Naive thymus-derived CD4-positive, alpha-beta T cell (primary cell): ENCODE measurements at regions not wholly inside any gene's neighbourhood (a gene's known extent, or its start where the extent isn't known, plus 50 kb on each side); places are given as distances from the start of the nearest gene placed in this dataset.

Source experiments
- ATAC-seq: fragments of 150-1000 bp; cut with Tn5 transposase; 2 replicates; pipeline ENCODE4 v1.10.0; 2021; ENCODE audit warnings: mild to moderate bottlenecking, moderate library complexity
- CTCF ChIA-PET: fragments of 350-600 bp; sonication (Branson Sonifier 250); formaldehyde crosslinking; loops from one replicate; lab custom pipeline; 2021; ENCODE audit warnings: antibody characterized with exemption; lab: Charles Lee
- POLR2A ChIA-PET: fragments of 350-600 bp; sonication (Branson Sonifier 250); formaldehyde crosslinking; loops from one replicate; lab custom pipeline; 2021; ENCODE audit warnings: antibody characterized with exemption, inconsistent platforms; lab: Charles Lee
- DNase-seq, 9 donors: peaks; one replicate each; pipeline versions ENCODE4 v3.0.0 to v3.0.0-alpha.2; 2020 to 2022; ENCODE audit warnings: mixed read lengths in 1 of 9
- H3K27ac ChIP-seq: one replicate; pipeline ENCODE4 v1.7.0; 2013; ENCODE audit warnings: mild to moderate bottlenecking, low read depth, low read length, moderate library complexity
- H3K27me3 ChIP-seq, 2 donors: one replicate each; pipeline ENCODE4 v1.7.0; 2013; ENCODE audit warnings: low read length in 2 of 2, mild to moderate bottlenecking in 2 of 2, moderate library complexity in 2 of 2; ENCODE audit not compliant: control insufficient read depth in 2 of 2, insufficient read depth in 2 of 2
- H3K36me3 ChIP-seq, 3 experiments: 1 replicate in 2 of 3; 2 replicates in 1 of 3; pipeline ENCODE4 v1.7.0; 2013; ENCODE audit warnings: low read length in 3 of 3, mild to moderate bottlenecking in 3 of 3, moderate library complexity in 1 of 3; ENCODE audit not compliant: insufficient read depth in 3 of 3, control insufficient read depth in 2 of 3
- H3K4me1 ChIP-seq, 2 donors: one replicate each; pipeline ENCODE4 v1.7.0; 2013; ENCODE audit warnings: low read length in 2 of 2, mild to moderate bottlenecking in 2 of 2, moderate library complexity in 1 of 2; ENCODE audit not compliant: control insufficient read depth in 2 of 2, insufficient read depth in 2 of 2
- H3K4me3 ChIP-seq: 2 replicates; pipeline ENCODE4 v1.7.0; 2013; ENCODE audit warnings: mild to moderate bottlenecking, low read length
- H3K9me3 ChIP-seq, 3 experiments: 1 replicate in 2 of 3; 2 replicates in 1 of 3; pipeline ENCODE4 v1.7.0; 2013; ENCODE audit warnings: low read length in 3 of 3; ENCODE audit not compliant: control insufficient read depth in 2 of 3
- H3K27ac Mint-ChIP-seq, 9 donors: one replicate each; pipeline ENCODE4 v1.8.0; 2020 to 2022; ENCODE audit warnings: mixed read lengths in 9 of 9, mild to moderate bottlenecking in 8 of 9, moderate library complexity in 5 of 9, inconsistent platforms in 2 of 9
- H3K27me3 Mint-ChIP-seq, 5 donors: one replicate each; pipeline ENCODE4 v1.8.0; 2021 to 2022; ENCODE audit warnings: mixed read lengths in 5 of 5, mild to moderate bottlenecking in 1 of 5
- H3K36me3 Mint-ChIP-seq, 5 donors: one replicate each; pipeline ENCODE4 v1.8.0; 2020 to 2022; ENCODE audit warnings: mixed read lengths in 5 of 5, mild to moderate bottlenecking in 3 of 5, inconsistent platforms in 1 of 5
- H3K4me1 Mint-ChIP-seq, 7 donors: one replicate each; pipeline ENCODE4 v1.8.0; 2020 to 2022; ENCODE audit warnings: mixed read lengths in 7 of 7, mild to moderate bottlenecking in 3 of 7, inconsistent platforms in 1 of 7
- H3K4me3 Mint-ChIP-seq, 10 donors: one replicate each; pipeline ENCODE4 v1.8.0; 2020 to 2022; ENCODE audit warnings: mild to moderate bottlenecking in 10 of 10, mixed read lengths in 10 of 10, moderate library complexity in 6 of 10, inconsistent platforms in 2 of 10
- H3K9me3 Mint-ChIP-seq, 11 donors: one replicate each; pipeline ENCODE4 v1.8.0; 2020 to 2022; ENCODE audit warnings: mixed read lengths in 11 of 11, mild to moderate bottlenecking in 4 of 11, inconsistent platforms in 1 of 11, moderate library complexity in 1 of 11
- intact Hi-C, 2 donors: fragments of 100-400 bp; cut with micrococcal nuclease; formaldehyde crosslinking; loops; one replicate each; pipeline ENCODE4 v1.15.1; 2023

DNA sequence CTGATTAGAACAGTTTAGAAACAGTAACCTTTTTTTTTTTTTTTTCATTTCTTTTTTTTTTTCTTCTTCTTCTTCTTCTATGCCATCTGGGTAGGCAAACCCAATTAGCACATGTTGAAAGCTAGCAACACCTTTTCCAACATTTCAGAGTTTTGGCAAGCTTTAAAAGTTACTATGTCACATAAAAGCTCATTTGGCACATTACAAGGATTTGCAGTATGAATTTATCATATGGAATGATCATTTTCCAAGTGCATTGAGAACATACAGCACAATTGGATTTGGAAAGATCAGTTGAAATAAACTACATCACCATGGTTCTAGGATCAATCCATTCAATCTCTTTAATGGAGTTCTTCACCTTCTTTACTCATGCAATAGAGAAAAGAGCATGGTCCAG is 847.0 kb downstream of the LRRTM4 start:
- no peak overlapping the region for H3K4me3 Mint-ChIP-seq
- H3K4me1 ChIP-seq = no peaks in the 10 kb centered on the region
- no peak for DNase-seq
- ATAC-seq = no peak
- H3K36me3 ChIP-seq = no peaks in the 10 kb centered on the region
- H3K4me1 Mint-ChIP-seq = no peaks in the 10 kb centered on the region
- no peak overlapping the region for H3K27ac Mint-ChIP-seq
- H3K9me3 Mint-ChIP-seq = peaks cover 0 to 7% (median 0%) of the 10 kb centered on the region in 11 donors
- CTCF ChIA-PET = no interaction called here
- no peak overlapping the region for H3K4me3 ChIP-seq
- no peaks in the 10 kb centered on the region for H3K27me3 ChIP-seq
- POLR2A ChIA-PET = no interaction called here
- no peak overlapping the region for H3K27ac ChIP-seq
- intact Hi-C loops = no loop called here
- H3K9me3 ChIP-seq = no peaks in the 10 kb centered on the region
- H3K27me3 Mint-ChIP-seq = no peaks in the 10 kb centered on the region
- no peaks in the 10 kb centered on the region for H3K36me3 Mint-ChIP-seq

DNA sequence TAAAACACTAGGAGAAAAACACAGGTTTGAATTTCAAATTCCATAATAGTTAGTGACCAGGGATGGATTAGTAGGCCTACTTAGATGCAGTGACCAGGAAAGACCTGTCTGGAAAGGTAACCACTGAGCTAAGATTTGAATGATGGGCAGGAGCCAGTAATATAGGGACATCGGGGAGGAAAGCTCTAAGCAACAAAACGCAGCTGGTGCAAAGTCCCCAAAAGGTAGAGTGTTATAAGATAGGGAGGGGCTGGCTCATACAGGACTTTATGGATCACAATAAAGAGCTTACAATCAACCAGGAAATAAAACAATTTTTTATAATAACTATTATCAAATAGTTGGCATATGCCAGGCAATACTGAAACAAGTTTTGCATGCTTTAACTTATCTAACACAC is 849.4 kb downstream of the LRRTM4 start:
- Mint-ChIP-seq H3K9me3 (peaks cover 0 to 6% (median 0%) of the 10 kb centered on the region in 11 donors), H3K27me3 (no peaks in the 10 kb centered on the region), H3K4me3 (no peak overlapping the region), H3K27ac (no peak overlapping the region), H3K36me3 (no peaks in the 10 kb centered on the region), H3K4me1 (no peaks in the 10 kb centered on the region)
- CTCF ChIA-PET = no interaction called here
- Histone ChIP-seq H3K36me3 (no peaks in the 10 kb centered on the region), H3K27ac (no peak overlapping the region), H3K27me3 (no peaks in the 10 kb centered on the region), H3K4me3 (no peak overlapping the region), H3K9me3 (no peaks in the 10 kb centered on the region), H3K4me1 (no peaks in the 10 kb centered on the region)
- POLR2A ChIA-PET = no interaction called here
- ATAC-seq (no peak), DNase-seq (no peak)
- intact Hi-C loops = no loop called here

DNA sequence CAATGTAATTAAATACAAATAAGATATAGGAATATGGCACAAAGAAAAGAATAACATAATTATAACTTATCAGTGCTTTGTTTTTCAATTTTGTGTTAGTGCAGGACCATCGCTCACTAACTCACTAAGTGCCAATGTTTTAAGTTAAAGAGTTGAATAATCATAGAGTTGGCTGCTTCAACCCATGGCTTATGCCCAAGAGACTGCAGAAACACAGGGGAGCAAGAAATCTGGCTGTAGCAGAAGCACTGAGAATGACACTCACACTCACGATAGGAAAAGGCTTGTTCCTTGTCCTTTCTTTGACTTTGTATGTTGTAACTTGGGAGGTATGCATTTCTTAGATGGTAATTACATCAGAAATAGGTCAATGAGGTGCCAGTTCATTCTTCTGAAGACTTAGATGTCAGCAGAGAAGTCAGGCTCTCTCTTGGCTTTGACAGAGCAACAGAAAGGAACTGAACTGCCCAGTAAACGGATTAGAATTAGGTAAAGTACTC is 852.2 kb downstream of the LRRTM4 start:
- ATAC-seq (no peak), DNase-seq (no peak)
- CTCF ChIA-PET = no interaction called here
- no peak overlapping the region for H3K4me3 Mint-ChIP-seq
- H3K36me3 Mint-ChIP-seq = no peaks in the 10 kb centered on the region
- no peaks in the 10 kb centered on the region for H3K9me3 ChIP-seq
- no peaks in the 10 kb centered on the region for H3K4me1 ChIP-seq
- no peaks in the 10 kb centered on the region for H3K27me3 Mint-ChIP-seq
- H3K36me3 ChIP-seq = no peaks in the 10 kb centered on the region
- no peak overlapping the region for H3K4me3 ChIP-seq
- POLR2A ChIA-PET = no interaction called here
- intact Hi-C loops = no loop called here
- H3K27me3 ChIP-seq = no peaks in the 10 kb centered on the region
- no peaks in the 10 kb centered on the region for H3K4me1 Mint-ChIP-seq
- H3K27ac ChIP-seq = no peak overlapping the region
- no peak overlapping the region for H3K27ac Mint-ChIP-seq
- peaks cover 0 to 5% (median 0%) of the 10 kb centered on the region in 11 donors for H3K9me3 Mint-ChIP-seq

DNA sequence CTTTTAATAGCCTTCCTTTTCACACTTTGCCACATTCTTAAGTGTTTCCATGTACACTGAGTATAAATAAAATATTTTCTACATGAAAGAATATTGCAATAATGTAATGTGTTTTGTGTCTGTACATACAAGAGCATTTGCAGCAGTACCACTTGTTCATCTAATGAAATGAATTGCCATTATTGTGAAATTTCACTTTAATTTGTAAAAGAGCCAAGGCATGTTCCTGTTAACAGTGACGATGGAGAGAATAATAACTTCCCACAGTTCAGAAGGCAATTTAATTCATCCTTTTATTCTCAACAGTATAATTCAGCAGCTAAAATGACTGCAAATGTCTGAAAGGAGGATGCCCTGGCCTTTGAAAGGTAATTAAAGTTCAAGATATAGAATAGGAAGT is 853.9 kb downstream of the LRRTM4 start:
- Mint-ChIP-seq H3K9me3 (peaks cover 0 to 7% (median 2%) of the 10 kb centered on the region in 11 donors), H3K4me1 (peaks cover 0 to 2% (median 0%) of the 10 kb centered on the region in 7 donors), H3K27ac (no peak overlapping the region), H3K4me3 (no peak overlapping the region), H3K27me3 (no peaks in the 10 kb centered on the region), H3K36me3 (no peaks in the 10 kb centered on the region)
- Histone ChIP-seq H3K27me3 (no peaks in the 10 kb centered on the region), H3K4me3 (no peak overlapping the region), H3K4me1 (no peaks in the 10 kb centered on the region), H3K9me3 (no peaks in the 10 kb centered on the region), H3K27ac (no peak overlapping the region), H3K36me3 (no peaks in the 10 kb centered on the region)
- POLR2A ChIA-PET = no interaction called here
- intact Hi-C loops = no loop called here
- DNase-seq (no peak), ATAC-seq (no peak)
- CTCF ChIA-PET = no interaction called here

DNA sequence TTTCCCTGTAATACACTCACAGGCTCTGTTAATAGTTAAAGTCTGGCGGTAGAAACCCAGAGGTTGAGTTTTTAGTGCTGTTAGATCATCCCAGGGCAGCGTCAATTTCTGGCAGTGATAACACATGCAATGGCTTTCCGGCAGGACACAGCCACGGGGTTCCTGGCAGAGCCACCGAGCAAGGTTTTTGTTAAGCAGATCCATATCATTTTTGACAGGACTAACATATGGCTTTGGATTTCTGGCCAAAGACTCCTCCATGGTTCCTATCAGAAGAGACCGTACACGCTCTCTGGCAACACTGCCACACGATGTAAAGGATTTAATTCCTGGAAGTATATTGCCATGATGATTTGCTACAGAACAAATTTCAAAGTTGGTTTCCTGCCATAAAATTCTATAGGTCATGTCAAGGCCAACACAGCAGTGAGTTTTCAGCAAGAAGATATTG is 854.3 kb downstream of the LRRTM4 start:
- Histone ChIP-seq H3K36me3 (no peaks in the 10 kb centered on the region), H3K27me3 (no peaks in the 10 kb centered on the region), H3K4me1 (no peaks in the 10 kb centered on the region), H3K27ac (no peak overlapping the region), H3K4me3 (no peak overlapping the region), H3K9me3 (no peaks in the 10 kb centered on the region)
- ATAC-seq (no peak), DNase-seq (no peak)
- H3K27ac Mint-ChIP-seq = no peak overlapping the region
- CTCF ChIA-PET = no interaction called here
- peaks cover 0 to 2% (median 0%) of the 10 kb centered on the region in 7 donors for H3K4me1 Mint-ChIP-seq
- H3K9me3 Mint-ChIP-seq = peaks cover 0 to 11% (median 2%) of the 10 kb centered on the region in 11 donors
- H3K27me3 Mint-ChIP-seq = no peaks in the 10 kb centered on the region
- no peak overlapping the region for H3K4me3 Mint-ChIP-seq
- POLR2A ChIA-PET = no interaction called here
- H3K36me3 Mint-ChIP-seq = no peaks in the 10 kb centered on the region
- intact Hi-C loops = no loop called here

DNA sequence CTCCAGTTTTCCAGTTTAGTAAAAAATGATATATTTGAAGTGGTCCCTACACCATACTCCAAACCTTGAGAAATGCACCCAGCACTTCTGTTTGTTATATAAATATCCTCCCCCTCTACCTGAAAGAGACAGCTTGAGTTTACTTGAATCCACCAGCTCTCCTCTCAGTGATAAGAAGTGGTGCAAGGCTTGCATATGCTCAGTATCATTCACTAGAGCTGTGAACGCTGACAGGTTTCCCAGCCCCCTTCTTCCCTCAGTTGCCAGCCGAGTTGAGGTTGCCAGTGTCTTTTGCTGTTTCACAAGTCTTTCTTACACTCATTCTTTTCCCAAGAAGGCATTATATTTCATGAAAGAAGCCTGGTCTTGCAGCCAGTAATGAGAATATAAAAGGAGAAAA is 880.0 kb downstream of the LRRTM4 start:
- no peaks in the 10 kb centered on the region for H3K4me1 ChIP-seq
- ATAC-seq (no peak), DNase-seq (no peak)
- intact Hi-C loops = no loop called here
- no peaks in the 10 kb centered on the region for H3K27me3 Mint-ChIP-seq
- H3K4me1 Mint-ChIP-seq = no peaks in the 10 kb centered on the region
- ChIA-PET CTCF (no interaction called here), POLR2A (no interaction called here)
- H3K4me3 Mint-ChIP-seq = no peak overlapping the region
- no peaks in the 10 kb centered on the region for H3K9me3 ChIP-seq
- H3K36me3 Mint-ChIP-seq = peaks cover 0 to 5% (median 0%) of the 10 kb centered on the region in 5 donors
- H3K27ac Mint-ChIP-seq = no peak overlapping the region
- H3K9me3 Mint-ChIP-seq = peaks cover 3 to 30% (median 12%) of the 10 kb centered on the region in 11 donors
- no peak overlapping the region for H3K27ac ChIP-seq
- H3K36me3 ChIP-seq = no peaks in the 10 kb centered on the region
- H3K4me3 ChIP-seq = no peak overlapping the region
- H3K27me3 ChIP-seq = no peaks in the 10 kb centered on the region

DNA sequence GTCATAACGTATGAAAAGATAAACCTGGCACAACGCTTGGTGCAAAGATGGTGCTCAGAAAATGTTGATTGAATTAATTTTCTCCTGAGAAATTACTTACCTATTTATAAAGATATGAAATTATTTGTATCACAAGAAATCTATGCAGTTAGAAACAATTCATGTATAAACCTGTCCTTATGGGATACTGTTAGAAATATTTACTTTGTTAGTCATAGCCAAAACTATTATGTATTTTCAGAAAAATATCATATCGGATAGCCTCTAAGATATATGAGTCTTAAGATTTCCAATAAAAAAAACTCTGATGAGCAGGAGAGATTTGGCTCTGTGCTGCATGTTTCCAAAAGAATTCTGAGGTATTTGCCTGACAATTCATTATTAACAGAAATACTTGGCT is 880.7 kb downstream of the LRRTM4 start:
- DNase-seq = no peak
- no peaks in the 10 kb centered on the region for H3K27me3 Mint-ChIP-seq
- CTCF ChIA-PET = no interaction called here
- H3K4me3 Mint-ChIP-seq = no peak overlapping the region
- no peak overlapping the region for H3K4me3 ChIP-seq
- H3K36me3 Mint-ChIP-seq = peaks cover 0 to 5% (median 0%) of the 10 kb centered on the region in 5 donors
- H3K27ac Mint-ChIP-seq = no peak overlapping the region
- H3K9me3 Mint-ChIP-seq = peaks cover 3 to 30% (median 12%) of the 10 kb centered on the region in 11 donors
- H3K27me3 ChIP-seq = no peaks in the 10 kb centered on the region
- H3K9me3 ChIP-seq = no peaks in the 10 kb centered on the region
- no peak overlapping the region for H3K27ac ChIP-seq
- H3K4me1 ChIP-seq = no peaks in the 10 kb centered on the region
- intact Hi-C loops = loop anchor here in 1 of 2 donors (1.0 kb wide), 1 partner anchor 20 kb away; no protein-coding TSS in a partner anchor
- ATAC-seq = no peak
- POLR2A ChIA-PET = no interaction called here
- H3K4me1 Mint-ChIP-seq = no peaks in the 10 kb centered on the region
- H3K36me3 ChIP-seq = no peaks in the 10 kb centered on the region
